K562 (cell line): ENCODE measurements at regions not wholly inside any gene's neighbourhood (a gene's known extent, or its start where the extent isn't known, plus 50 kb on each side); places are given as distances from the start of the nearest gene placed in this dataset.
A peak's percentile ranks its signal among the peaks of the same experiment; 100 is the strongest.

Source experiments
- ATAC-seq: fragments of 200-7000 bp; cut with Tn5 transposase; 3 replicates; pipeline ENCODE4 v1.9.1; 2020; ENCODE audit warnings: moderate library complexity
- BruUV-seq: library from RNA; stranded (reverse); fragments of 400-500 nt; replicated peaks from 2 replicates; lab custom pipeline; 2021; lab: Mats Ljungman, UMichigan
- CTCF ChIA-PET: fragments of 300-600 bp; formaldehyde crosslinking; extraction: SDS; loops from one replicate; lab custom pipeline; 2021; ENCODE audit warnings: low intra/inter-chr PET ratio; lab: Yijun Ruan, JAX
- POLR2A ChIA-PET: fragments of 300-600, 350-650 bp; sonication (Branson Sonifier 250); formaldehyde crosslinking; extraction: SDS; loops from one replicate; lab custom pipeline; 2021; ENCODE audit warnings: antibody characterized with exemption, inconsistent platforms; lab: Yijun Ruan, JAX
- DNase-seq, 4 experiments: peaks; one replicate each; pipeline versions ENCODE4 v3.0.0 to v3.0.0-alpha.2; 2011 to 2018; ENCODE audit warnings: low spot score in 3 of 4, mixed read lengths in 3 of 4; ENCODE audit errors: extremely low read depth in 1 of 4
- FAIRE-seq: peaks from 2 replicates; lab custom pipeline; 2011; peaks lifted over from hg19 to GRCh38; lab: Jason Lieb, UNC
- H2AFZ ChIP-seq: 2 replicates; pipeline ENCODE4 v1.6.0; 2011; ENCODE audit warnings: low read depth, low read length, control low read depth, inconsistent platforms
- H3K27ac ChIP-seq: fragments of 200-600 bp; 3 replicates; pipeline ENCODE4 v1.8.0; 2011; ENCODE audit warnings: low read depth, mild to moderate bottlenecking, control low read depth, inconsistent platforms, low read length, moderate library complexity, mixed read lengths; ENCODE audit errors: extremely low read depth
- H3K27me3 ChIP-seq, 2 experiments: fragments of 300-600 bp in 1 of 2; 2 replicates in 1 of 2; 3 replicates in 1 of 2; pipeline versions ENCODE4 v1.6.0 to v1.8.0; 2011; ENCODE audit warnings: inconsistent platforms in 2 of 2, low read length in 2 of 2, mild to moderate bottlenecking in 1 of 2, mixed read lengths in 1 of 2, moderate library complexity in 1 of 2; ENCODE audit not compliant: control insufficient read depth in 2 of 2, insufficient read depth in 2 of 2
- H3K36me3 ChIP-seq: fragments of 300-600 bp; 3 replicates; pipeline ENCODE4 v1.8.0; 2011; ENCODE audit warnings: mild to moderate bottlenecking, low read length, inconsistent platforms; ENCODE audit not compliant: control insufficient read depth, insufficient read depth
- H3K4me1 ChIP-seq, 2 experiments: fragments of 200-600 bp in 1 of 2; replicated peaks in 1 of 2; 2 replicates in 1 of 2; 3 replicates in 1 of 2; pipeline versions ENCODE4 v1.5.1 to v1.8.0; 2011; ENCODE audit warnings: inconsistent platforms in 2 of 2, low read length in 2 of 2, mild to moderate bottlenecking in 1 of 2, mixed read lengths in 1 of 2, moderate library complexity in 1 of 2; ENCODE audit not compliant: control insufficient read depth in 2 of 2, insufficient read depth in 2 of 2
- H3K4me2 ChIP-seq: 2 replicates; pipeline ENCODE4 v1.6.1; 2011; ENCODE audit warnings: low read length, control low read depth, inconsistent platforms, mixed read lengths; ENCODE audit not compliant: insufficient read depth
- H3K4me3 ChIP-seq: fragments of 200-600 bp; sonication (generic), shearing (Covaris generic); 2 replicates; pipeline ENCODE4 v1.5.1; 2016; ENCODE audit warnings: control low read depth, inconsistent platforms
- H3K79me2 ChIP-seq: fragments of 200-600 bp; 3 replicates; pipeline ENCODE4 v1.8.0; 2011; ENCODE audit warnings: low read length, inconsistent platforms; ENCODE audit not compliant: control insufficient read depth, insufficient read depth
- H3K9ac ChIP-seq, 2 experiments: 2 replicates each; pipeline versions ENCODE4 v1.6.0 to v1.6.1; 2011; ENCODE audit warnings: low read depth in 2 of 2, low read length in 2 of 2, control low read depth in 1 of 2, inconsistent platforms in 1 of 2, mild to moderate bottlenecking in 1 of 2, mixed read lengths in 1 of 2; ENCODE audit not compliant: insufficient read depth in 1 of 2
- H3K9me1 ChIP-seq: one replicate; pipeline ENCODE4 v1.6.0; 2011; ENCODE audit warnings: inconsistent platforms, mild to moderate bottlenecking, low read length, moderate library complexity; ENCODE audit not compliant: control insufficient read depth, insufficient read depth
- H3K9me3 ChIP-seq: replicated peaks from 2 replicates; pipeline ENCODE4 v1.5.1; 2011; ENCODE audit warnings: low read depth, low read length, inconsistent platforms; ENCODE audit not compliant: control insufficient read depth, insufficient read depth
- H4K20me1 ChIP-seq: replicated peaks from 2 replicates; pipeline ENCODE4 v1.6.1; 2011; ENCODE audit warnings: low read length, inconsistent platforms, mixed read lengths; ENCODE audit not compliant: control insufficient read depth, insufficient read depth
- ADNP ChIP-seq: fragments of 200-800 bp; sonication (Bioruptor generic); IDR thresholded peaks from 2 replicates; pipeline ENCODE4 v1.6.1; 2016; ENCODE audit warnings: missing genetic modification characterization, missing compliant biosample characterization
- CREM ChIP-seq: IDR thresholded peaks from 2 replicates; pipeline ENCODE4 v1.6.1; 2014; ENCODE audit warnings: antibody characterized with exemption, low read depth
- E2F5 ChIP-seq: sonication (generic); formaldehyde crosslinking; IDR thresholded peaks from 2 replicates; pipeline ENCODE4 v1.8.0; 2022; ENCODE audit warnings: mild to moderate bottlenecking, missing genetic modification reagents
- GABPB1 ChIP-seq: sonication (generic); formaldehyde crosslinking; IDR thresholded peaks from 2 replicates; pipeline ENCODE4 v1.8.0; 2022; ENCODE audit warnings: mild to moderate bottlenecking, missing genetic modification reagents
- GABPB2 ChIP-seq: fragments of 250-450 bp; sonication (Bioruptor Pico); conservative IDR thresholded peaks from 2 replicates; pipeline ENCODE4 v1.5.1; 2021; ENCODE audit warnings: mild to moderate bottlenecking
- KAT2B ChIP-seq: IDR thresholded peaks from one replicate; pipeline ENCODE4 v1.6.1; 2012; ENCODE audit warnings: low read depth, mild to moderate bottlenecking, control low read depth, inconsistent platforms, low read length, moderate library complexity
- KDM5B ChIP-seq: fragments of 200-600 bp; sonication (generic); IDR thresholded peaks from 2 replicates; pipeline ENCODE4 v1.6.1; 2012; ENCODE audit warnings: low read depth, mild to moderate bottlenecking, moderate library complexity, low read length, control low read depth, inconsistent platforms; ENCODE audit not compliant: insufficient replicate concordance
- MEIS2 ChIP-seq: fragments of 450-650 bp; IDR thresholded peaks from 2 replicates; pipeline ENCODE4 v1.6.1; 2014; ENCODE audit warnings: mild to moderate bottlenecking; ENCODE audit not compliant: partially characterized antibody
- PATZ1 ChIP-seq: fragments of 250-450 bp; sonication (Bioruptor Pico); IDR thresholded peaks from 2 replicates; pipeline ENCODE4 v1.5.0; 2020; ENCODE audit warnings: mild to moderate bottlenecking, borderline replicate concordance
- RBM17 ChIP-seq: fragments of 200-400 bp; formaldehyde crosslinking; IDR thresholded peaks from 2 replicates; pipeline ENCODE4 v1.6.1; 2017; ENCODE audit warnings: low read depth, mild to moderate bottlenecking, low read length, borderline replicate concordance
- SLC30A9 ChIP-seq: fragments of 250-450 bp; sonication (Bioruptor Pico); IDR thresholded peaks from 2 replicates; pipeline ENCODE4 v1.8.0; 2022; ENCODE audit warnings: mild to moderate bottlenecking, moderate library complexity
- TCF7 ChIP-seq: sonication (generic); IDR thresholded peaks from 2 replicates; pipeline ENCODE4 v1.6.1; 2016; ENCODE audit warnings: antibody characterized with exemption, borderline replicate concordance
- ZBTB2 ChIP-seq: fragments of 450-650 bp; IDR thresholded peaks from 2 replicates; pipeline ENCODE4 v1.6.1; 2016; ENCODE audit warnings: antibody characterized with exemption
- ZNF133 ChIP-seq: fragments of 250-450 bp; sonication (Bioruptor Pico); IDR thresholded peaks from 2 replicates; pipeline ENCODE4 v1.4.0; 2020; ENCODE audit warnings: mild to moderate bottlenecking
- ZNF384 ChIP-seq: IDR thresholded peaks from 2 replicates; pipeline ENCODE4 v1.6.1; 2012; ENCODE audit warnings: low read depth, low read length, improper control_type of control experiment
- ZNF395 ChIP-seq: fragments of 200-800 bp; sonication (Bioruptor generic); IDR thresholded peaks from 2 replicates; pipeline ENCODE4 v1.6.1; 2017; ENCODE audit warnings: missing genetic modification characterization, missing compliant biosample characterization
- WGBS: fragments of 100-300 bp; shearing (Covaris generic); methylation state at CpG from one replicate; pipeline ENCODE4 v1.1.6; 2016; ENCODE audit warnings: low coverage, mixed read lengths; ENCODE audit not compliant: insufficient coverage; ENCODE audit errors: missing lambda C conversion rate; 5-methylcytosine and 5-hydroxymethylcytosine counted together
- in situ Hi-C: fragments of 300-500 bp; cut with MboI; formaldehyde crosslinking; loops from 4 replicates; pipeline ENCODE4 v1.15.0; 2018; ENCODE audit warnings: inconsistent platforms, mixed read lengths
- intact Hi-C: fragments of 100-400 bp; cut with micrococcal nuclease; formaldehyde crosslinking; loops from 2 replicates; pipeline ENCODE4 v1.14.2; 2022

- H3K27ac ChIP-seq = no peak overlapping the region
- ATAC-seq (no peak), DNase-seq (no peak), FAIRE-seq (peak; percentile 35)
- no peaks in the 10 kb centered on the region for H3K79me2 ChIP-seq
- no peaks in the 10 kb centered on the region for H4K20me1 ChIP-seq
- intact Hi-C loops = no loop called here
- 38% methylated on average over 2 of the region's 2 CpGs for WGBS
- no peaks in the 10 kb centered on the region for H3K9me1 ChIP-seq
- no peaks in the 10 kb centered on the region for H3K9me3 ChIP-seq
- H3K27me3 ChIP-seq = no peaks in the 10 kb centered on the region
- POLR2A ChIA-PET = interaction anchor here (0.5 to 0.6 kb wide), 2 partner anchors 11 to 58 kb away, joined by 3 read pairs; no protein-coding TSS in a partner anchor
- no peak overlapping the region for H2AFZ ChIP-seq
- in situ Hi-C loops = no loop called here
- CTCF ChIA-PET = no interaction called here
- H3K4me3 ChIP-seq = no peak overlapping the region
- peaks cover 0 to 6% of the 10 kb centered on the region in 2 experiments; a peak in 4 of 5 replicates for H3K4me1 ChIP-seq
- H3K4me2 ChIP-seq = no peak overlapping the region
- BruUV-seq = no TSS peak
- H3K9ac ChIP-seq = no peak overlapping the region
- no peaks in the 10 kb centered on the region for H3K36me3 ChIP-seq
- TF ChIP-seq ZNF384 (no peak), ZBTB2 (no peak), TCF7 (no peak), PATZ1 (CRISPR knock-in tag) (no peak), E2F5 (CRISPR knock-in tag) (no peak), RBM17 (no peak), SLC30A9 (CRISPR knock-in tag) (no peak), ADNP (tag) (no peak), KAT2B (no peak), ZNF133 (CRISPR knock-in tag) (no peak), ZNF395 (CRISPR knock-in tag) (no peak), MEIS2 (no peak), KDM5B (no peak), CREM (no peak), GABPB1 (CRISPR knock-in tag) (no peak), GABPB2 (no peak)
These were observed 325.4 kb downstream of the DLEU7 start for GRCh38 chr13:50518131-50518530.
